HEK293 (cell line): ENCODE measurements at regions not wholly inside any gene's neighbourhood (a gene's known extent, or its start where the extent isn't known, plus 50 kb on each side); places are given as distances from the start of the nearest gene placed in this dataset.

Source experiments
- BCL11A ChIP-seq: fragments of 450-650 bp; formaldehyde crosslinking; IDR thresholded peaks from 2 replicates; pipeline ENCODE4 v1.5.1; 2016; ENCODE audit warnings: low read depth, missing biosample characterization, missing genetic modification characterization
- KLF8 ChIP-seq: fragments of 450-650 bp; formaldehyde crosslinking; IDR thresholded peaks from 2 replicates; pipeline ENCODE4 v1.5.1; 2016; ENCODE audit warnings: missing biosample characterization, missing genetic modification characterization
- OSR2 ChIP-seq: fragments of 450-650 bp; formaldehyde crosslinking; IDR thresholded peaks from 2 replicates; pipeline ENCODE4 v1.5.1; 2016; ENCODE audit warnings: missing biosample characterization, missing genetic modification characterization
- SP3 ChIP-seq: fragments of 450-650 bp; formaldehyde crosslinking; IDR thresholded peaks from 2 replicates; pipeline ENCODE4 v1.5.1; 2016; ENCODE audit warnings: missing biosample characterization, missing genetic modification characterization
- YY1 ChIP-seq: fragments of 450-650 bp; formaldehyde crosslinking; IDR thresholded peaks from 2 replicates; pipeline ENCODE4 v1.5.1; 2018; ENCODE audit warnings: missing biosample characterization, missing genetic modification characterization
- ZNF140 ChIP-seq: fragments of 450-650 bp; formaldehyde crosslinking; IDR thresholded peaks from 2 replicates; pipeline ENCODE4 v1.5.1; 2016; ENCODE audit warnings: missing biosample characterization, missing genetic modification characterization
- ZNF335 ChIP-seq: fragments of 450-650 bp; formaldehyde crosslinking; conservative IDR thresholded peaks from 2 replicates; pipeline ENCODE4 v1.5.1; 2016; ENCODE audit warnings: missing biosample characterization, missing genetic modification characterization
- ZNF473 ChIP-seq: fragments of 450-650 bp; formaldehyde crosslinking; IDR thresholded peaks from 2 replicates; pipeline ENCODE4 v1.5.1; 2017; ENCODE audit warnings: missing biosample characterization, missing genetic modification characterization
- ZNF529 ChIP-seq: fragments of 450-650 bp; formaldehyde crosslinking; IDR thresholded peaks from 2 replicates; pipeline ENCODE4 v1.5.1; 2017; ENCODE audit warnings: missing genetic modification characterization, missing biosample characterization; ENCODE audit not compliant: insufficient replicate concordance
- ZNF626 ChIP-seq: fragments of 450-650 bp; sonication (Bioruptor Pico); formaldehyde crosslinking; IDR thresholded peaks from 2 replicates; pipeline ENCODE4 v1.5.1; 2018; ENCODE audit warnings: missing biosample characterization, missing genetic modification characterization, inconsistent platforms
- ZNF658 ChIP-seq: fragments of 450-650 bp; formaldehyde crosslinking; IDR thresholded peaks from 2 replicates; pipeline ENCODE4; 2016; ENCODE audit warnings: missing biosample characterization, missing genetic modification characterization
- TF ChIP-seq, protein P1 (sequence below): fragments of 450-650 bp; formaldehyde crosslinking; IDR thresholded peaks from 2 replicates; pipeline ENCODE4 v1.5.1; 2016; ENCODE audit warnings: missing biosample characterization, missing genetic modification characterization
- TF ChIP-seq, protein P2 (sequence below): fragments of 450-650 bp; formaldehyde crosslinking; IDR thresholded peaks from 2 replicates; pipeline ENCODE4 v1.5.0; 2017; ENCODE audit warnings: missing biosample characterization, missing genetic modification characterization, borderline replicate concordance
- TF ChIP-seq, protein P3 (sequence below): fragments of 450-650 bp; formaldehyde crosslinking; IDR thresholded peaks from 2 replicates; pipeline ENCODE4 v1.5.1; 2016; ENCODE audit warnings: missing biosample characterization, missing genetic modification characterization

DNA sequence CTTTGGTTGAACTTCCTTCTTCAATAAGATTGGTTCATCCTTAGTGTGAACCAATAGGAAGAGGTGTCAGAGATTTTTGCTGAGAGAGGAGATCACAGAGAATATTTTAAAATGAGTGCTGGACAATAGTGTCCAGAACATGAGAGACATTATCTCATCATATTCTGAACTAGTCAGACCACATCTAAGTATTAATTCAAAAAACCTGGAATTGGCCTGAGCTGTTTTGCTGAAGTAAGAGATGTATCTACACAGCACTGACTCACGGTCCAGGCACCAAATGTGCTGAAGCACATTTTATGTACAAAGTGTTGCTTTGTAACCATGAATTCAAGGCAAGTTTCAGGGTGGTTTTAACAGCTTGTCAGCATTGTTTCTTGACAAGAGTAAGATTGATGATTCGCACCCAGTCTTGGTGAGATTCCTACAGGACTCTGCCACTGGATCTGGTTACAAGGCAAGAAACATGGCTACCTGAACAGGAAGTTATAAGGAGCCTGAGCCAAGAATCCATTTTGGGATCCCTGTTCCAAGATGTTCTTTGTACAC, 178.2 kb upstream of the HEY2 start:
- TF ChIP-seq ZNF140 (tag by site-specific recombination) (no peak), YY1 (tag by site-specific recombination) (no peak), BCL11A (tag by site-specific recombination) (no peak), ZNF529 (no peak), ZNF473 (tag by site-specific recombination) (no peak), ZNF626 (no peak), ZNF658 (tag by site-specific recombination) (no peak), SP3 (no peak), OSR2 (tag by site-specific recombination) (no peak), KLF8 (tag by site-specific recombination) (no peak), ZNF335 (no peak)
- TF ChIP-seq, protein P1, sequence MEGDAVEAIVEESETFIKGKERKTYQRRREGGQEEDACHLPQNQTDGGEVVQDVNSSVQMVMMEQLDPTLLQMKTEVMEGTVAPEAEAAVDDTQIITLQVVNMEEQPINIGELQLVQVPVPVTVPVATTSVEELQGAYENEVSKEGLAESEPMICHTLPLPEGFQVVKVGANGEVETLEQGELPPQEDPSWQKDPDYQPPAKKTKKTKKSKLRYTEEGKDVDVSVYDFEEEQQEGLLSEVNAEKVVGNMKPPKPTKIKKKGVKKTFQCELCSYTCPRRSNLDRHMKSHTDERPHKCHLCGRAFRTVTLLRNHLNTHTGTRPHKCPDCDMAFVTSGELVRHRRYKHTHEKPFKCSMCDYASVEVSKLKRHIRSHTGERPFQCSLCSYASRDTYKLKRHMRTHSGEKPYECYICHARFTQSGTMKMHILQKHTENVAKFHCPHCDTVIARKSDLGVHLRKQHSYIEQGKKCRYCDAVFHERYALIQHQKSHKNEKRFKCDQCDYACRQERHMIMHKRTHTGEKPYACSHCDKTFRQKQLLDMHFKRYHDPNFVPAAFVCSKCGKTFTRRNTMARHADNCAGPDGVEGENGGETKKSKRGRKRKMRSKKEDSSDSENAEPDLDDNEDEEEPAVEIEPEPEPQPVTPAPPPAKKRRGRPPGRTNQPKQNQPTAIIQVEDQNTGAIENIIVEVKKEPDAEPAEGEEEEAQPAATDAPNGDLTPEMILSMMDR (tag by site-specific recombination) = no peak
- TF ChIP-seq, protein P2, sequence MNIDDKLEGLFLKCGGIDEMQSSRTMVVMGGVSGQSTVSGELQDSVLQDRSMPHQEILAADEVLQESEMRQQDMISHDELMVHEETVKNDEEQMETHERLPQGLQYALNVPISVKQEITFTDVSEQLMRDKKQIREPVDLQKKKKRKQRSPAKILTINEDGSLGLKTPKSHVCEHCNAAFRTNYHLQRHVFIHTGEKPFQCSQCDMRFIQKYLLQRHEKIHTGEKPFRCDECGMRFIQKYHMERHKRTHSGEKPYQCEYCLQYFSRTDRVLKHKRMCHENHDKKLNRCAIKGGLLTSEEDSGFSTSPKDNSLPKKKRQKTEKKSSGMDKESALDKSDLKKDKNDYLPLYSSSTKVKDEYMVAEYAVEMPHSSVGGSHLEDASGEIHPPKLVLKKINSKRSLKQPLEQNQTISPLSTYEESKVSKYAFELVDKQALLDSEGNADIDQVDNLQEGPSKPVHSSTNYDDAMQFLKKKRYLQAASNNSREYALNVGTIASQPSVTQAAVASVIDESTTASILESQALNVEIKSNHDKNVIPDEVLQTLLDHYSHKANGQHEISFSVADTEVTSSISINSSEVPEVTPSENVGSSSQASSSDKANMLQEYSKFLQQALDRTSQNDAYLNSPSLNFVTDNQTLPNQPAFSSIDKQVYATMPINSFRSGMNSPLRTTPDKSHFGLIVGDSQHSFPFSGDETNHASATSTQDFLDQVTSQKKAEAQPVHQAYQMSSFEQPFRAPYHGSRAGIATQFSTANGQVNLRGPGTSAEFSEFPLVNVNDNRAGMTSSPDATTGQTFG = no peak
- TF ChIP-seq, protein P3, sequence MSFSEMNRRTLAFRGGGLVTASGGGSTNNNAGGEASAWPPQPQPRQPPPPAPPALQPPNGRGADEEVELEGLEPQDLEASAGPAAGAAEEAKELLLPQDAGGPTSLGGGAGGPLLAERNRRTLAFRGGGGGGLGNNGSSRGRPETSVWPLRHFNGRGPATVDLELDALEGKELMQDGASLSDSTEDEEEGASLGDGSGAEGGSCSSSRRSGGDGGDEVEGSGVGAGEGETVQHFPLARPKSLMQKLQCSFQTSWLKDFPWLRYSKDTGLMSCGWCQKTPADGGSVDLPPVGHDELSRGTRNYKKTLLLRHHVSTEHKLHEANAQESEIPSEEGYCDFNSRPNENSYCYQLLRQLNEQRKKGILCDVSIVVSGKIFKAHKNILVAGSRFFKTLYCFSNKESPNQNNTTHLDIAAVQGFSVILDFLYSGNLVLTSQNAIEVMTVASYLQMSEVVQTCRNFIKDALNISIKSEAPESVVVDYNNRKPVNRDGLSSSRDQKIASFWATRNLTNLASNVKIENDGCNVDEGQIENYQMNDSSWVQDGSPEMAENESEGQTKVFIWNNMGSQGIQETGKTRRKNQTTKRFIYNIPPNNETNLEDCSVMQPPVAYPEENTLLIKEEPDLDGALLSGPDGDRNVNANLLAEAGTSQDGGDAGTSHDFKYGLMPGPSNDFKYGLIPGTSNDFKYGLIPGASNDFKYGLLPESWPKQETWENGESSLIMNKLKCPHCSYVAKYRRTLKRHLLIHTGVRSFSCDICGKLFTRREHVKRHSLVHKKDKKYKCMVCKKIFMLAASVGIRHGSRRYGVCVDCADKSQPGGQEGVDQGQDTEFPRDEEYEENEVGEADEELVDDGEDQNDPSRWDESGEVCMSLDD (tag by site-specific recombination) = no peak
